ENCODE measurements at regions not wholly inside any gene's neighbourhood (a gene's known extent, or its start where the extent isn't known, plus 50 kb on each side); places are given as distances from the start of the nearest gene placed in this dataset.

- TF ChIP-seq POLR2A (IDR thresholded peaks at IDR 0.05; ENCODE audit: low read length) (no peak), CHD2 (IDR thresholded peaks at IDR 0.05; ENCODE audit: low read length, partially characterized antibody) (no peak), CTCF (IDR thresholded peaks at IDR 0.05) (no peak), JUNB (IDR thresholded peaks at IDR 0.05) (no peak), MYC (IDR thresholded peaks at IDR 0.05; ENCODE audit: borderline replicate concordance, low read length) (no peak), KDM5A (IDR thresholded peaks at IDR 0.05) (no peak), KDM1A (IDR thresholded peaks at IDR 0.05; ENCODE audit: low read depth) (no peak), RAD21 (conservative IDR thresholded peaks at IDR 0.05 in 1 of 2, IDR thresholded peaks at IDR 0.05 in 1 of 2) (no peak), HOXA7 (CRISPR knock-in tag; IDR thresholded peaks at IDR 0.05) (no peak), HMGXB4 (CRISPR knock-in tag; IDR thresholded peaks at IDR 0.05; ENCODE audit: borderline replicate concordance) (no peak)
- TF ChIP-seq, protein P1, sequence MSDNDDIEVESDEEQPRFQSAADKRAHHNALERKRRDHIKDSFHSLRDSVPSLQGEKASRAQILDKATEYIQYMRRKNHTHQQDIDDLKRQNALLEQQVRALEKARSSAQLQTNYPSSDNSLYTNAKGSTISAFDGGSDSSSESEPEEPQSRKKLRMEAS (IDR thresholded peaks at IDR 0.05) = no peak
- TF ChIP-seq, protein P2, sequence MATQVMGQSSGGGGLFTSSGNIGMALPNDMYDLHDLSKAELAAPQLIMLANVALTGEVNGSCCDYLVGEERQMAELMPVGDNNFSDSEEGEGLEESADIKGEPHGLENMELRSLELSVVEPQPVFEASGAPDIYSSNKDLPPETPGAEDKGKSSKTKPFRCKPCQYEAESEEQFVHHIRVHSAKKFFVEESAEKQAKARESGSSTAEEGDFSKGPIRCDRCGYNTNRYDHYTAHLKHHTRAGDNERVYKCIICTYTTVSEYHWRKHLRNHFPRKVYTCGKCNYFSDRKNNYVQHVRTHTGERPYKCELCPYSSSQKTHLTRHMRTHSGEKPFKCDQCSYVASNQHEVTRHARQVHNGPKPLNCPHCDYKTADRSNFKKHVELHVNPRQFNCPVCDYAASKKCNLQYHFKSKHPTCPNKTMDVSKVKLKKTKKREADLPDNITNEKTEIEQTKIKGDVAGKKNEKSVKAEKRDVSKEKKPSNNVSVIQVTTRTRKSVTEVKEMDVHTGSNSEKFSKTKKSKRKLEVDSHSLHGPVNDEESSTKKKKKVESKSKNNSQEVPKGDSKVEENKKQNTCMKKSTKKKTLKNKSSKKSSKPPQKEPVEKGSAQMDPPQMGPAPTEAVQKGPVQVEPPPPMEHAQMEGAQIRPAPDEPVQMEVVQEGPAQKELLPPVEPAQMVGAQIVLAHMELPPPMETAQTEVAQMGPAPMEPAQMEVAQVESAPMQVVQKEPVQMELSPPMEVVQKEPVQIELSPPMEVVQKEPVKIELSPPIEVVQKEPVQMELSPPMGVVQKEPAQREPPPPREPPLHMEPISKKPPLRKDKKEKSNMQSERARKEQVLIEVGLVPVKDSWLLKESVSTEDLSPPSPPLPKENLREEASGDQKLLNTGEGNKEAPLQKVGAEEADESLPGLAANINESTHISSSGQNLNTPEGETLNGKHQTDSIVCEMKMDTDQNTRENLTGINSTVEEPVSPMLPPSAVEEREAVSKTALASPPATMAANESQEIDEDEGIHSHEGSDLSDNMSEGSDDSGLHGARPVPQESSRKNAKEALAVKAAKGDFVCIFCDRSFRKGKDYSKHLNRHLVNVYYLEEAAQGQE (IDR thresholded peaks at IDR 0.05) = no peak
- TF ChIP-seq, protein P3, sequence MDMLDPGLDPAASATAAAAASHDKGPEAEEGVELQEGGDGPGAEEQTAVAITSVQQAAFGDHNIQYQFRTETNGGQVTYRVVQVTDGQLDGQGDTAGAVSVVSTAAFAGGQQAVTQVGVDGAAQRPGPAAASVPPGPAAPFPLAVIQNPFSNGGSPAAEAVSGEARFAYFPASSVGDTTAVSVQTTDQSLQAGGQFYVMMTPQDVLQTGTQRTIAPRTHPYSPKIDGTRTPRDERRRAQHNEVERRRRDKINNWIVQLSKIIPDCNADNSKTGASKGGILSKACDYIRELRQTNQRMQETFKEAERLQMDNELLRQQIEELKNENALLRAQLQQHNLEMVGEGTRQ (IDR thresholded peaks at IDR 0.05) = no peak
Measured at GRCh38 chrX:13149702-13150350, 105.4 kb upstream of the FAM9C start.
